K562 (cell line): ENCODE measurements at regions not wholly inside any gene's neighbourhood (a gene's known extent, or its start where the extent isn't known, plus 50 kb on each side); places are given as distances from the start of the nearest gene placed in this dataset.

Source experiments
- ATAC-seq: fragments of 200-7000 bp; cut with Tn5 transposase; 3 replicates; pipeline ENCODE4 v1.9.1; 2020; ENCODE audit warnings: moderate library complexity
- BruUV-seq: library from RNA; stranded (reverse); fragments of 400-500 nt; replicated peaks from 2 replicates; lab custom pipeline; 2021; lab: Mats Ljungman, UMichigan
- CTCF ChIA-PET: fragments of 300-600 bp; formaldehyde crosslinking; extraction: SDS; loops from one replicate; lab custom pipeline; 2021; ENCODE audit warnings: low intra/inter-chr PET ratio; lab: Yijun Ruan, JAX
- POLR2A ChIA-PET: fragments of 300-600, 350-650 bp; sonication (Branson Sonifier 250); formaldehyde crosslinking; extraction: SDS; loops from one replicate; lab custom pipeline; 2021; ENCODE audit warnings: antibody characterized with exemption, inconsistent platforms; lab: Yijun Ruan, JAX
- DNase-seq, 4 experiments: peaks; one replicate each; pipeline versions ENCODE4 v3.0.0 to v3.0.0-alpha.2; 2011 to 2018; ENCODE audit warnings: low spot score in 3 of 4, mixed read lengths in 3 of 4; ENCODE audit errors: extremely low read depth in 1 of 4
- FAIRE-seq: peaks from 2 replicates; lab custom pipeline; 2011; peaks lifted over from hg19 to GRCh38; lab: Jason Lieb, UNC
- H2AFZ ChIP-seq: 2 replicates; pipeline ENCODE4 v1.6.0; 2011; ENCODE audit warnings: low read depth, low read length, control low read depth, inconsistent platforms
- H3K27ac ChIP-seq: fragments of 200-600 bp; 3 replicates; pipeline ENCODE4 v1.8.0; 2011; ENCODE audit warnings: low read depth, mild to moderate bottlenecking, control low read depth, inconsistent platforms, low read length, moderate library complexity, mixed read lengths; ENCODE audit errors: extremely low read depth
- H3K27me3 ChIP-seq, 2 experiments: fragments of 300-600 bp in 1 of 2; 2 replicates in 1 of 2; 3 replicates in 1 of 2; pipeline versions ENCODE4 v1.6.0 to v1.8.0; 2011; ENCODE audit warnings: inconsistent platforms in 2 of 2, low read length in 2 of 2, mild to moderate bottlenecking in 1 of 2, mixed read lengths in 1 of 2, moderate library complexity in 1 of 2; ENCODE audit not compliant: control insufficient read depth in 2 of 2, insufficient read depth in 2 of 2
- H3K36me3 ChIP-seq: fragments of 300-600 bp; 3 replicates; pipeline ENCODE4 v1.8.0; 2011; ENCODE audit warnings: mild to moderate bottlenecking, low read length, inconsistent platforms; ENCODE audit not compliant: control insufficient read depth, insufficient read depth
- H3K4me1 ChIP-seq, 2 experiments: fragments of 200-600 bp in 1 of 2; replicated peaks in 1 of 2; 2 replicates in 1 of 2; 3 replicates in 1 of 2; pipeline versions ENCODE4 v1.5.1 to v1.8.0; 2011; ENCODE audit warnings: inconsistent platforms in 2 of 2, low read length in 2 of 2, mild to moderate bottlenecking in 1 of 2, mixed read lengths in 1 of 2, moderate library complexity in 1 of 2; ENCODE audit not compliant: control insufficient read depth in 2 of 2, insufficient read depth in 2 of 2
- H3K4me2 ChIP-seq: 2 replicates; pipeline ENCODE4 v1.6.1; 2011; ENCODE audit warnings: low read length, control low read depth, inconsistent platforms, mixed read lengths; ENCODE audit not compliant: insufficient read depth
- H3K4me3 ChIP-seq: fragments of 200-600 bp; sonication (generic), shearing (Covaris generic); 2 replicates; pipeline ENCODE4 v1.5.1; 2016; ENCODE audit warnings: control low read depth, inconsistent platforms
- H3K79me2 ChIP-seq: fragments of 200-600 bp; 3 replicates; pipeline ENCODE4 v1.8.0; 2011; ENCODE audit warnings: low read length, inconsistent platforms; ENCODE audit not compliant: control insufficient read depth, insufficient read depth
- H3K9ac ChIP-seq, 2 experiments: 2 replicates each; pipeline versions ENCODE4 v1.6.0 to v1.6.1; 2011; ENCODE audit warnings: low read depth in 2 of 2, low read length in 2 of 2, control low read depth in 1 of 2, inconsistent platforms in 1 of 2, mild to moderate bottlenecking in 1 of 2, mixed read lengths in 1 of 2; ENCODE audit not compliant: insufficient read depth in 1 of 2
- H3K9me1 ChIP-seq: one replicate; pipeline ENCODE4 v1.6.0; 2011; ENCODE audit warnings: inconsistent platforms, mild to moderate bottlenecking, low read length, moderate library complexity; ENCODE audit not compliant: control insufficient read depth, insufficient read depth
- H3K9me3 ChIP-seq: replicated peaks from 2 replicates; pipeline ENCODE4 v1.5.1; 2011; ENCODE audit warnings: low read depth, low read length, inconsistent platforms; ENCODE audit not compliant: control insufficient read depth, insufficient read depth
- H4K20me1 ChIP-seq: replicated peaks from 2 replicates; pipeline ENCODE4 v1.6.1; 2011; ENCODE audit warnings: low read length, inconsistent platforms, mixed read lengths; ENCODE audit not compliant: control insufficient read depth, insufficient read depth
- ADNP ChIP-seq: fragments of 200-800 bp; sonication (Bioruptor generic); IDR thresholded peaks from 2 replicates; pipeline ENCODE4 v1.6.1; 2016; ENCODE audit warnings: missing genetic modification characterization, missing compliant biosample characterization
- DIDO1 ChIP-seq: fragments of 450-650 bp; IDR thresholded peaks from 2 replicates; pipeline ENCODE4 v1.6.1; 2016; ENCODE audit warnings: low read depth, missing biosample characterization, missing genetic modification characterization
- FOXM1 ChIP-seq, 2 experiments: fragments of 450-650 bp in 1 of 2; sonication (generic) in 1 of 2; formaldehyde crosslinking in 1 of 2; IDR thresholded peaks; 2 replicates each; pipeline versions ENCODE4 v1.6.1 to v1.9.0; 2017 to 2022; ENCODE audit warnings: low read depth in 2 of 2, mild to moderate bottlenecking in 2 of 2, missing genetic modification reagents in 1 of 2, moderate library complexity in 1 of 2
- GABPB1 ChIP-seq: sonication (generic); formaldehyde crosslinking; IDR thresholded peaks from 2 replicates; pipeline ENCODE4 v1.8.0; 2022; ENCODE audit warnings: mild to moderate bottlenecking, missing genetic modification reagents
- HINFP ChIP-seq: fragments of 450-650 bp; conservative IDR thresholded peaks from 2 replicates; pipeline ENCODE4 v1.6.1; 2016; ENCODE audit warnings: missing genetic modification characterization, low read depth, mild to moderate bottlenecking, control low read depth, missing compliant biosample characterization
- HSF4 ChIP-seq: fragments of 250-450 bp; sonication (Bioruptor Pico); IDR thresholded peaks from 2 replicates; pipeline ENCODE4 v2.1.2; 2022; ENCODE audit warnings: mild to moderate bottlenecking, moderate library complexity, borderline replicate concordance
- MEIS2 ChIP-seq: fragments of 450-650 bp; IDR thresholded peaks from 2 replicates; pipeline ENCODE4 v1.6.1; 2014; ENCODE audit warnings: mild to moderate bottlenecking; ENCODE audit not compliant: partially characterized antibody
- NFYB ChIP-seq: IDR thresholded peaks from 2 replicates; pipeline ENCODE4 v1.6.1; 2011; ENCODE audit warnings: mild to moderate bottlenecking, moderate library complexity; ENCODE audit not compliant: insufficient read length; ENCODE audit errors: extremely low read depth
- RAD21 ChIP-seq, 2 experiments: fragments of 250-450 bp in 1 of 2; fragments of 450-650 bp in 1 of 2; sonication (Bioruptor Pico) in 1 of 2; formaldehyde crosslinking in 1 of 2; IDR thresholded peaks in 1 of 2; conservative IDR thresholded peaks in 1 of 2; 2 replicates each; pipeline versions ENCODE4 v1.4.0 to v1.8.0; 2020 to 2022; ENCODE audit warnings: mild to moderate bottlenecking in 2 of 2, moderate library complexity in 1 of 2
- SRF ChIP-seq, 2 experiments: fragments of 250-450, 450-650 bp in 1 of 2; sonication (Bioruptor Pico) in 1 of 2; sonication (generic) in 1 of 2; formaldehyde crosslinking; IDR thresholded peaks; 2 replicates each; pipeline versions ENCODE4 v1.5.0 to v1.5.1; 2020 to 2022; ENCODE audit warnings: mild to moderate bottlenecking in 1 of 2, missing genetic modification reagents in 1 of 2
- ZNF232 ChIP-seq: sonication (generic); formaldehyde crosslinking; IDR thresholded peaks from 2 replicates; pipeline ENCODE4 v1.8.0; 2022; ENCODE audit warnings: mild to moderate bottlenecking, missing genetic modification reagents
- WGBS: fragments of 100-300 bp; shearing (Covaris generic); methylation state at CpG from one replicate; pipeline ENCODE4 v1.1.6; 2016; ENCODE audit warnings: low coverage, mixed read lengths; ENCODE audit not compliant: insufficient coverage; ENCODE audit errors: missing lambda C conversion rate; 5-methylcytosine and 5-hydroxymethylcytosine counted together
- in situ Hi-C: fragments of 300-500 bp; cut with MboI; formaldehyde crosslinking; loops from 4 replicates; pipeline ENCODE4 v1.15.0; 2018; ENCODE audit warnings: inconsistent platforms, mixed read lengths
- intact Hi-C: fragments of 100-400 bp; cut with micrococcal nuclease; formaldehyde crosslinking; loops from 2 replicates; pipeline ENCODE4 v1.14.2; 2022

GRCh38 chr1:29540801-29541357 is 304.6 kb downstream of the PTPRU start:
- Histone ChIP-seq H4K20me1 (peaks cover 4% of the 10 kb centered on the region; the same call in 1 of the 2 replicates), H3K9ac (no peak overlapping the region), H3K4me1 (no peaks in the 10 kb centered on the region), H3K4me3 (no peak overlapping the region), H2AFZ (no peak overlapping the region), H3K36me3 (no peaks in the 10 kb centered on the region), H3K27ac (no peak overlapping the region), H3K79me2 (no peaks in the 10 kb centered on the region), H3K27me3 (peaks cover 0 to 10% of the 10 kb centered on the region in 2 experiments; a peak in 2 of 5 replicates), H3K9me3 (no peaks in the 10 kb centered on the region), H3K9me1 (no peaks in the 10 kb centered on the region), H3K4me2 (no peak overlapping the region)
- no peak for FAIRE-seq
- CTCF ChIA-PET = no interaction called here
- in situ Hi-C loops (no loop called here), intact Hi-C loops (no loop called here)
- no TSS peak for BruUV-seq
- 3% methylated on average over 10 of the region's 10 CpGs for WGBS
- TF ChIP-seq HINFP (tag) (no peak), NFYB (peak; percentile 74)
- POLR2A ChIA-PET = interaction anchor here (0.6 kb wide), 1 partner anchor 73 kb away, joined by 3 read pairs; no protein-coding TSS in a partner anchor
- ATAC-seq = peak; percentile 61; the same call in 2 of the 3 replicates
- peak in 1 of 4 experiments; percentile 19 for DNase-seq

GRCh38 chr1:29539971-29540370 is 303.6 kb downstream of the PTPRU start:
- BruUV-seq = no TSS peak

More at GRCh38 chr1:29539971-29540370, 303.6 kb downstream of the PTPRU start:
- Histone ChIP-seq H3K36me3 (no peaks in the 10 kb centered on the region), H3K4me1 (no peaks in the 10 kb centered on the region), H3K9ac (no peak overlapping the region), H3K27me3 (peaks cover 0 to 10% of the 10 kb centered on the region in 2 experiments; a peak in 2 of 5 replicates), H3K9me1 (no peaks in the 10 kb centered on the region), H3K4me2 (no peak overlapping the region), H3K9me3 (no peaks in the 10 kb centered on the region), H4K20me1 (peaks cover 4% of the 10 kb centered on the region; the same call in 1 of the 2 replicates), H3K79me2 (no peaks in the 10 kb centered on the region), H3K4me3 (no peak overlapping the region), H3K27ac (no peak overlapping the region), H2AFZ (no peak overlapping the region)
- ChIA-PET POLR2A (no interaction called here), CTCF (no interaction called here)
- DNase-seq = no peak
- TF ChIP-seq ADNP (tag) (no peak), NFYB (no peak), FOXM1 (IDR thresholded peaks at IDR 0.05; ENCODE audit: low read depth) (no peak), FOXM1 (CRISPR knock-in tag; IDR thresholded peaks at IDR 0.05; ENCODE audit: low read depth) (no peak), HSF4 (CRISPR knock-in tag) (no peak), GABPB1 (CRISPR knock-in tag) (no peak), MEIS2 (no peak), ZNF232 (CRISPR knock-in tag) (no peak), SRF (CRISPR knock-in tag; IDR thresholded peaks at IDR 0.05) (no peak), DIDO1 (tag) (no peak), RAD21 (CRISPR knock-in tag; conservative IDR thresholded peaks at IDR 0.05 in 1 of 2, IDR thresholded peaks at IDR 0.05 in 1 of 2) (no peak)
- no peak for ATAC-seq
- intact Hi-C loops = no loop called here
- 0% methylated on average over 7 of the region's 7 CpGs for WGBS
- in situ Hi-C loops = no loop called here
- no peak for FAIRE-seq
